ENCODE measurements at regions not wholly inside any gene's neighbourhood (a gene's known extent, or its start where the extent isn't known, plus 50 kb on each side); places are given as distances from the start of the nearest gene placed in this dataset.

GRCh38 chr6:169942173-169942572 is 190.8 kb downstream of the ERMARD start:
- intact Hi-C loops (cut with micrococcal nuclease): no loop called here
- ATAC-seq: no peak
- no peak for DNase-seq

GRCh38 chr6:169940481-169941271 is 189.3 kb downstream of the ERMARD start:
- intact Hi-C loops (cut with micrococcal nuclease): no loop called here
- ATAC-seq (no peak), DNase-seq (no peak)

- ATAC-seq (no peak), DNase-seq (peak; percentile 26)
- intact Hi-C loops (cut with micrococcal nuclease): no loop called here
These were observed 188.2 kb downstream of the ERMARD start for GRCh38 chr6:169939554-169940164.

- no peak for DNase-seq
- no peak for ATAC-seq
- intact Hi-C loops (cut with micrococcal nuclease): no loop called here
These were observed 187.3 kb downstream of the ERMARD start for GRCh38 chr6:169938731-169939130.

GRCh38 chr6:169938262-169938701 is 186.9 kb downstream of the ERMARD start:
- no peak for ATAC-seq

GRCh38 chr6:169937389-169938261 is 186.2 kb downstream of the ERMARD start:
- intact Hi-C loops (cut with micrococcal nuclease): no loop called here
- DNase-seq: no peak

More at GRCh38 chr6:169938262-169938701, 186.9 kb downstream of the ERMARD start:
- DNase-seq: no peak
- intact Hi-C loops (cut with micrococcal nuclease): no loop called here

GRCh38 chr6:169936355-169936975 is 185.0 kb downstream of the ERMARD start:
- DNase-seq (no peak), ATAC-seq (no peak)
- intact Hi-C loops (cut with micrococcal nuclease): no loop called here

More at GRCh38 chr6:169937389-169938261, 186.2 kb downstream of the ERMARD start:
- no peak for ATAC-seq

- ATAC-seq (no peak), DNase-seq (no peak)
- intact Hi-C loops (cut with micrococcal nuclease): no loop called here
These were observed 184.4 kb downstream of the ERMARD start for GRCh38 chr6:169935861-169936260.

- DNase-seq (no peak), ATAC-seq (no peak)
- intact Hi-C loops (cut with micrococcal nuclease): no loop called here
These were observed 183.9 kb downstream of the ERMARD start for GRCh38 chr6:169935348-169935718.

GRCh38 chr6:169934699-169935347 is 183.4 kb downstream of the ERMARD start:
- ATAC-seq (no peak), DNase-seq (no peak)
- intact Hi-C loops (cut with micrococcal nuclease): no loop called here

GRCh38 chr6:169933839-169934698 is 182.6 kb downstream of the ERMARD start:
- ATAC-seq: peak; percentile 87
- DNase-seq: peak; percentile 72
- intact Hi-C loops (cut with micrococcal nuclease): no loop called here

- DNase-seq (no peak), ATAC-seq (no peak)
- intact Hi-C loops (cut with micrococcal nuclease): no loop called here
These were observed 181.9 kb downstream of the ERMARD start for GRCh38 chr6:169933251-169933821.

GRCh38 chr6:169932491-169932890 is 181.1 kb downstream of the ERMARD start:
- intact Hi-C loops (cut with micrococcal nuclease): no loop called here
- no peak for ATAC-seq
- no peak for DNase-seq

GRCh38 chr6:169931261-169931660 is 179.8 kb downstream of the ERMARD start:
- intact Hi-C loops (cut with micrococcal nuclease): no loop called here
- ATAC-seq: no peak
- DNase-seq: no peak

- intact Hi-C loops (cut with micrococcal nuclease): no loop called here
- DNase-seq (no peak), ATAC-seq (no peak)
These were observed 179.4 kb downstream of the ERMARD start for GRCh38 chr6:169930799-169931198.

GRCh38 chr6:169927711-169928110 is 176.3 kb downstream of the ERMARD start:
- ATAC-seq: no peak
- no peak for DNase-seq
- intact Hi-C loops (cut with micrococcal nuclease): loop anchor here (10.0 kb wide), 1 partner anchor 93 kb away; no protein-coding TSS in a partner anchor

GRCh38 chr6:169926617-169927417 is 175.4 kb downstream of the ERMARD start:
- intact Hi-C loops (cut with micrococcal nuclease): loop anchor here (10.0 kb wide), 1 partner anchor 92 kb away; no protein-coding TSS in a partner anchor
- no peak for DNase-seq
- no peak for ATAC-seq
